NCI-H146 treated with DMSO at 0.1 percent for 48 hours (cell line): ENCODE measurements at regions not wholly inside any gene's neighbourhood (a gene's known extent, or its start where the extent isn't known, plus 50 kb on each side); places are given as distances from the start of the nearest gene placed in this dataset.

Source experiments
- DNase-seq: peaks from one replicate; lab custom pipeline; 2025; ENCODE audit not compliant: unreplicated experiment; lab: John Stamatoyannopoulos, UW

DNA sequence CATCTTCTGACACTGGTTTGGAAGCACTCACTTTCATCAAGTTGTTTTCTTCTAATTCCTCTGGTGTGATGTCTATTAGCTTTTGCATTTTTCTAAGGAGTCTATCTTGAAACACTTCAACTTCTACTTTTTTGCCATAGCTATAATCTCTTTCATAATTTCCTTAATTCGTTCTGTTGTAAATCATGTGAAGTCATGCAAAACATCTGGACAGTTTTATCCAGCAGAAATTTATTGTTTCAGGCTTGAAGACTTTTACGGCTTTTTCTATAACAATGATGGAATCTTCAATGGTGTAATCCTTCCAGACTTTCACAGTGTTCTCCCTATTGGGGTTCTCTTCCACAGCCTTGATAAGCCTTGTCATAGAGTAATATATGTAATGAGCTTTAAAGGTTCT, 74.9 kb upstream of the PABPC4L start:
- no peak for DNase-seq

DNA sequence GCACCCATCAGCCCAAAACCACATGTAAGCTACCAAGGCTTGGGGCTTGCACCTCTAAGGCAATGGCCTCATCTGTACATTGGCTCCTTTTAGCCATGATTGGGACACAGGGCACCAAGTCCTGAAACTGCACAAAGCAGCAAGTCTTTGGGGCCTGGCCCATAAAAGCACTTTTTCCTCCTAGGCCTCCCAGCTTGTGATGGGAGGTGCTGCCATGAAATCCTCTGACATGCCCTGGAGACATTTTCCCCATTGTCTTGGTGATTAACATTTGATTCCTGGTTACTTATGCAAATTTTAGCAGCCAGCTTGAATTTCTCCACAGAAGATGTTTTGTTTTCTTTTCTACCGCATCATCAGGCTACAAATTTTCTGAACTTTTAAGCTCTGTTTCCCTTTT, 58.5 kb upstream of the PABPC4L start:
- DNase-seq, result no peak
